OCI-LY7 (cell line): ENCODE measurements at regions not wholly inside any gene's neighbourhood (a gene's known extent, or its start where the extent isn't known, plus 50 kb on each side); places are given as distances from the start of the nearest gene placed in this dataset.
"Not testable (repeated sequence)": the region's sequence is repeated elsewhere in the genome, so short reads cannot be mapped to it uniquely, and the experiment has no call there.

ENCODE experiments used
- BruUV-seq: library from RNA; stranded (reverse); fragments of 400-500 nt; replicated peaks from 2 replicates; lab custom pipeline; 2021; lab: Mats Ljungman, UMichigan
- CTCF ChIA-PET: fragments of 300-600 bp; sonication (Branson Sonifier 250); formaldehyde crosslinking; loops from one replicate; lab custom pipeline; 2022; ENCODE audit warnings: antibody characterized with exemption; ENCODE audit not compliant: unreplicated experiment; lab: Charles Lee
- POLR2A ChIA-PET: fragments of 300-600 bp; sonication (Branson Sonifier 250); formaldehyde crosslinking; loops from one replicate; lab custom pipeline; 2022; ENCODE audit warnings: antibody characterized with exemption; lab: Charles Lee
- DNase-seq: peaks from one replicate; pipeline ENCODE4 v3.0.0-alpha.2; 2015; ENCODE audit warnings: low spot score
- H2AFZ ChIP-seq: fragments of 200-600 bp; sonication (generic), shearing (Covaris generic); 2 replicates; pipeline ENCODE4 v1.6.1; 2014; ENCODE audit warnings: mild to moderate bottlenecking, antibody characterized with exemption, low read length, moderate library complexity
- H3K27ac ChIP-seq: fragments of 200-600 bp; sonication (generic); 2 replicates; pipeline ENCODE4 v1.5.1; 2014; ENCODE audit warnings: mixed run types, low read depth, mild to moderate bottlenecking, moderate library complexity, low read length, inconsistent platforms; ENCODE audit not compliant: poor library complexity, severe bottlenecking
- H3K36me3 ChIP-seq: fragments of 200-600 bp; sonication (generic); 2 replicates; pipeline ENCODE4 v1.6.1; 2014; ENCODE audit warnings: mild to moderate bottlenecking, antibody characterized with exemption, low read length, moderate library complexity, mixed read lengths; ENCODE audit not compliant: insufficient read depth
- H3K4me1 ChIP-seq: fragments of 200-600 bp; sonication (generic); 2 replicates; pipeline ENCODE4 v1.5.1; 2014; ENCODE audit warnings: mild to moderate bottlenecking, low read length; ENCODE audit not compliant: insufficient read depth, poor library complexity, severe bottlenecking
- H3K4me2 ChIP-seq: fragments of 200-600 bp; sonication (generic); 2 replicates; pipeline ENCODE4 v1.6.1; 2014; ENCODE audit warnings: mild to moderate bottlenecking, low read length
- H3K4me3 ChIP-seq: fragments of 200-600 bp; sonication (generic); 2 replicates; pipeline ENCODE4 v1.5.1; 2014; ENCODE audit warnings: mild to moderate bottlenecking, low read depth, low read length; ENCODE audit not compliant: poor library complexity, severe bottlenecking
- H3K79me2 ChIP-seq: fragments of 200-600 bp; sonication (generic); 2 replicates; pipeline ENCODE4 v1.6.1; 2016; ENCODE audit warnings: low read depth, mild to moderate bottlenecking, low read length, moderate library complexity, mixed read lengths; ENCODE audit not compliant: insufficient read depth
- H3K9me2 ChIP-seq: fragments of 200-600 bp; sonication (generic); 2 replicates; pipeline ENCODE4 v1.6.1; 2016; ENCODE audit warnings: mild to moderate bottlenecking, low read length, mixed read lengths; ENCODE audit not compliant: insufficient read depth
- H3K9me3 ChIP-seq: fragments of 200-600 bp; sonication (generic); 2 replicates; pipeline ENCODE4 v1.6.1; 2014; ENCODE audit warnings: mild to moderate bottlenecking, mixed run types, low read length, mixed read lengths
- H4K20me1 ChIP-seq: fragments of 200-600 bp; sonication (generic); 2 replicates; pipeline ENCODE4 v1.6.1; 2014; ENCODE audit warnings: mild to moderate bottlenecking, antibody characterized with exemption, low read length, moderate library complexity, mixed read lengths; ENCODE audit not compliant: insufficient read depth
- CTCF ChIP-seq: fragments of 200-600 bp; sonication (generic); conservative IDR thresholded peaks from 2 replicates; pipeline ENCODE4 v1.5.1; 2014; ENCODE audit warnings: mild to moderate bottlenecking, antibody characterized with exemption, low read length, moderate library complexity, mixed read lengths
- EZH2phosphoT487 ChIP-seq: fragments of 200-600 bp; sonication (generic); IDR thresholded peaks from 2 replicates; pipeline ENCODE4 v1.6.1; 2018; ENCODE audit warnings: low read depth, borderline replicate concordance, mild to moderate bottlenecking, mixed run types, antibody characterized with exemption, low read length, moderate library complexity, mixed read lengths
- intact Hi-C: fragments of 100-400 bp; cut with micrococcal nuclease; formaldehyde crosslinking; loops from one replicate; pipeline ENCODE4 v1.10.0; 2022; ENCODE audit not compliant: unreplicated experiment

- no peaks in the 10 kb centered on the region for H3K4me1 ChIP-seq
- H3K4me3 ChIP-seq, result no peak overlapping the region
- no TSS peak for BruUV-seq
- H3K9me2 ChIP-seq, result no peaks in the 10 kb centered on the region
- H3K9me3 ChIP-seq, result no peaks in the 10 kb centered on the region
- no peaks in the 10 kb centered on the region for H4K20me1 ChIP-seq
- H3K36me3 ChIP-seq, result no peaks in the 10 kb centered on the region
- H3K4me2 ChIP-seq, result no peak overlapping the region
- no peak for DNase-seq
- H2AFZ ChIP-seq, result no peak overlapping the region
- no peaks in the 10 kb centered on the region for H3K79me2 ChIP-seq
- no peak overlapping the region for H3K27ac ChIP-seq
- intact Hi-C loops, result no loop called here
- no peak for TF ChIP-seq CTCF
- TF ChIP-seq EZH2phosphoT487, result no peak
- CTCF ChIA-PET, result no interaction called here
- POLR2A ChIA-PET, result no interaction called here
Observed at GRCh38 chr3:166425900-166426611, 588.8 kb upstream of the BCHE start.

GRCh38 chr3:166425021-166425420 is 587.8 kb upstream of the BCHE start:
- Histone ChIP-seq H3K4me3 (no peak overlapping the region), H3K27ac (no peak overlapping the region), H4K20me1 (no peaks in the 10 kb centered on the region), H3K4me2 (no peak overlapping the region), H3K36me3 (no peaks in the 10 kb centered on the region), H3K9me3 (no peaks in the 10 kb centered on the region), H3K79me2 (no peaks in the 10 kb centered on the region), H3K9me2 (no peaks in the 10 kb centered on the region), H2AFZ (no peak overlapping the region), H3K4me1 (no peaks in the 10 kb centered on the region)
- no TSS peak for BruUV-seq
- no peak for TF ChIP-seq CTCF
- no peak for TF ChIP-seq EZH2phosphoT487
- no peak for DNase-seq
- intact Hi-C loops, result no loop called here
- POLR2A ChIA-PET, result interaction anchor here (0.5 to 1.2 kb wide), 2 partner anchors 24 to 1083 kb away, joined by 3 read pairs; no protein-coding TSS in a partner anchor
- CTCF ChIA-PET, result no interaction called here

- H2AFZ ChIP-seq, H3K36me3 ChIP-seq, H3K4me2 ChIP-seq, H3K79me2 ChIP-seq, H3K4me1 ChIP-seq, CTCF ChIA-PET, H4K20me1 ChIP-seq, intact Hi-C loops, H3K4me3 ChIP-seq, BruUV-seq, H3K9me2 ChIP-seq, DNase-seq, H3K9me3 ChIP-seq, H3K27ac ChIP-seq: not testable (repeated sequence)
- POLR2A ChIA-PET, result interaction anchor here (1.2 kb wide), 1 partner anchor 23 kb away, joined by 3 read pairs; no protein-coding TSS in a partner anchor
Observed at GRCh38 chr3:166423824-166424513, 586.7 kb upstream of the BCHE start.
